NB4 (cell line): ENCODE measurements at regions not wholly inside any gene's neighbourhood (a gene's known extent, or its start where the extent isn't known, plus 50 kb on each side); places are given as distances from the start of the nearest gene placed in this dataset.

ENCODE experiments used
- MYC ChIP-seq: IDR thresholded peaks from 2 replicates; pipeline ENCODE4 v1.6.1; 2011; ENCODE audit warnings: low read depth, low read length
- POLR2A ChIP-seq: IDR thresholded peaks from 2 replicates; pipeline ENCODE4 v1.6.1; 2011; ENCODE audit warnings: mild to moderate bottlenecking; ENCODE audit not compliant: insufficient read length; ENCODE audit errors: extremely low read depth
- TF ChIP-seq, protein P1 (sequence below): IDR thresholded peaks from one replicate; pipeline ENCODE4 v1.5.1; 2012; ENCODE audit warnings: low read depth, low read length

DNA sequence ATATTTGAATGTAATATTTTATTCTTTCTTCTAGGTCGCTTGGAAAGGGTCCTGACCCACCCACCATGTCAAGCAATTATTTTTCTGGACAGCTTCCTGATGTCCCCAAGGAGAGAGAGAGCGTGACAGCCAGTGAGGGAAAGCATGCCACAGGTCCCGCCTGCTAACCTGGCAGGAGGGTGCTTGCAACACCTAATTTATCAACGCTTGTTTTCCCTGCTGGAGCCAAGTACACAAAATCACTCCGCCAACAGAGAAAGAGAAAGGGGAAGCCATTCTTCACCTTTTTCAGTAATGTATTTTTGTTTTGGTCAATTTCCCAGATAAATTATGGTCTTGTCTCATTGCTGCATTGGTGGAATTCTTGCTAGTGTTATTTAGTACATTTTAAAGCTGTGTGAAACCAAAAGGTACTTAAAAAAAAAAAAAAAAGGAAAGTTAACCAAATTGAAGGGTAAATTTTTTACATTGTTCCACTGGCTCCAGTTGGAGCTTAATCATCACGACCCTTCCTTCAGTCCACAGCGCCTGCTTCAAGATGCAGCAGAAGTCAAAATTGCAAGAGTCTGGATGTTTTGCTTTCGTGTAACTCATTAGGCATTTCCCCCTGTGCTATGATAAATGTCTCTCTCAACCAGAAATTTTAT lies 88.5 kb upstream of the COPS8 start:
- TF ChIP-seq POLR2A, result no peak
- TF ChIP-seq, protein P1, sequence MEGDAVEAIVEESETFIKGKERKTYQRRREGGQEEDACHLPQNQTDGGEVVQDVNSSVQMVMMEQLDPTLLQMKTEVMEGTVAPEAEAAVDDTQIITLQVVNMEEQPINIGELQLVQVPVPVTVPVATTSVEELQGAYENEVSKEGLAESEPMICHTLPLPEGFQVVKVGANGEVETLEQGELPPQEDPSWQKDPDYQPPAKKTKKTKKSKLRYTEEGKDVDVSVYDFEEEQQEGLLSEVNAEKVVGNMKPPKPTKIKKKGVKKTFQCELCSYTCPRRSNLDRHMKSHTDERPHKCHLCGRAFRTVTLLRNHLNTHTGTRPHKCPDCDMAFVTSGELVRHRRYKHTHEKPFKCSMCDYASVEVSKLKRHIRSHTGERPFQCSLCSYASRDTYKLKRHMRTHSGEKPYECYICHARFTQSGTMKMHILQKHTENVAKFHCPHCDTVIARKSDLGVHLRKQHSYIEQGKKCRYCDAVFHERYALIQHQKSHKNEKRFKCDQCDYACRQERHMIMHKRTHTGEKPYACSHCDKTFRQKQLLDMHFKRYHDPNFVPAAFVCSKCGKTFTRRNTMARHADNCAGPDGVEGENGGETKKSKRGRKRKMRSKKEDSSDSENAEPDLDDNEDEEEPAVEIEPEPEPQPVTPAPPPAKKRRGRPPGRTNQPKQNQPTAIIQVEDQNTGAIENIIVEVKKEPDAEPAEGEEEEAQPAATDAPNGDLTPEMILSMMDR, result no peak
- TF ChIP-seq MYC, result no peak
